SU-DHL-6 (cell line): ENCODE measurements at regions not wholly inside any gene's neighbourhood (a gene's known extent, or its start where the extent isn't known, plus 50 kb on each side); places are given as distances from the start of the nearest gene placed in this dataset.

Source experiments
- H2AFZ ChIP-seq: fragments of 200-600 bp; sonication (generic); 2 replicates; pipeline ENCODE4 v1.6.1; 2014; ENCODE audit warnings: low read depth, mild to moderate bottlenecking, moderate library complexity, mixed read lengths, antibody characterized with exemption, low read length; ENCODE audit not compliant: severe bottlenecking
- H3F3A ChIP-seq: fragments of 200-600 bp; shearing (Covaris generic); 2 replicates; pipeline ENCODE4 v1.6.0; 2016; ENCODE audit warnings: antibody characterized with exemption, mild to moderate bottlenecking; ENCODE audit not compliant: insufficient read depth
- H3K27ac ChIP-seq: fragments of 200-600 bp; sonication (generic); 2 replicates; pipeline ENCODE4 v1.5.1; 2016; ENCODE audit warnings: low read depth, mild to moderate bottlenecking, low read length, moderate library complexity, mixed read lengths
- H3K27me3 ChIP-seq: fragments of 200-600 bp; sonication (generic), shearing (Covaris generic); 2 replicates; pipeline ENCODE4 v1.6.0; 2014; ENCODE audit warnings: mild to moderate bottlenecking, low read length
- H3K36me3 ChIP-seq: fragments of 200-600 bp; sonication (generic); 2 replicates; pipeline ENCODE4 v1.6.1; 2014; ENCODE audit warnings: mild to moderate bottlenecking, low read length, mixed read lengths
- H3K4me2 ChIP-seq: fragments of 300-600, 200-600 bp; shearing (Covaris generic), sonication (generic); 2 replicates; pipeline ENCODE4 v1.6.0; 2014; ENCODE audit warnings: low read length, low read depth, mild to moderate bottlenecking; ENCODE audit not compliant: poor library complexity, severe bottlenecking
- H3K4me3 ChIP-seq: fragments of 200-600 bp; sonication (generic); 2 replicates; pipeline ENCODE4 v1.5.1; 2014; ENCODE audit warnings: antibody characterized with exemption, low read length, mild to moderate bottlenecking, mixed read lengths; ENCODE audit not compliant: insufficient read depth, poor library complexity, severe bottlenecking
- H3K79me2 ChIP-seq: fragments of 200-600 bp; sonication (generic); 2 replicates; pipeline ENCODE4 v1.6.1; 2014; ENCODE audit warnings: mild to moderate bottlenecking, low read length, moderate library complexity; ENCODE audit not compliant: insufficient read depth
- H3K9ac ChIP-seq: fragments of 200-600 bp; sonication (generic); 2 replicates; pipeline ENCODE4 v1.7.0; 2014; ENCODE audit warnings: mild to moderate bottlenecking, low read length
- H3K9me2 ChIP-seq: fragments of 200-600 bp; sonication (generic); replicated peaks from 2 replicates; pipeline ENCODE4 v1.6.1; 2014; ENCODE audit warnings: low read length; ENCODE audit not compliant: insufficient read depth
- H3K9me3 ChIP-seq: fragments of 200-600 bp; sonication (generic); 2 replicates; pipeline ENCODE4 v1.6.1; 2014; ENCODE audit warnings: low read length, mixed read lengths; ENCODE audit not compliant: insufficient read depth
- H4K20me1 ChIP-seq: fragments of 200-600 bp; sonication (generic); 2 replicates; pipeline ENCODE4 v1.6.1; 2014; ENCODE audit warnings: low read depth, mild to moderate bottlenecking, antibody characterized with exemption, low read length, moderate library complexity, mixed read lengths
- CTCF ChIP-seq: fragments of 200-600 bp; sonication (generic); IDR thresholded peaks from one replicate; pipeline ENCODE4 v1.5.1; 2017; ENCODE audit warnings: antibody characterized with exemption, mild to moderate bottlenecking, low read length, moderate library complexity; ENCODE audit not compliant: insufficient read depth, poor library complexity, severe bottlenecking
- EZH2phosphoT487 ChIP-seq: fragments of 200-600 bp; sonication (generic), shearing (Covaris generic); conservative IDR thresholded peaks from 2 replicates; pipeline ENCODE4 v1.6.1; 2018; ENCODE audit warnings: mild to moderate bottlenecking, antibody characterized with exemption, low read length, moderate library complexity, mixed read lengths

GRCh38 chr15:70347321-70348225, 249.9 kb upstream of the TLE3 start:
- no peak overlapping the region for H3K4me3 ChIP-seq
- no peak overlapping the region for H3K9ac ChIP-seq
- no peaks in the 10 kb centered on the region for H3K36me3 ChIP-seq
- H3K27ac ChIP-seq, result no peak overlapping the region
- no peaks in the 10 kb centered on the region for H3K27me3 ChIP-seq
- H2AFZ ChIP-seq, result no peak overlapping the region
- no peaks in the 10 kb centered on the region for H4K20me1 ChIP-seq
- no peaks in the 10 kb centered on the region for H3F3A ChIP-seq
- no peaks in the 10 kb centered on the region for H3K79me2 ChIP-seq
- H3K9me2 ChIP-seq, result no peaks in the 10 kb centered on the region
- TF ChIP-seq EZH2phosphoT487 (no peak), CTCF (no peak)
- no peaks in the 10 kb centered on the region for H3K9me3 ChIP-seq
- no peak overlapping the region for H3K4me2 ChIP-seq

GRCh38 chr15:70345251-70346019, 247.7 kb upstream of the TLE3 start:
- Histone ChIP-seq H3K36me3 (no peaks in the 10 kb centered on the region), H3K4me2 (no peak overlapping the region), H2AFZ (no peak overlapping the region), H3K4me3 (no peak overlapping the region), H3F3A (no peaks in the 10 kb centered on the region), H3K9me3 (no peaks in the 10 kb centered on the region), H4K20me1 (no peaks in the 10 kb centered on the region), H3K27me3 (no peaks in the 10 kb centered on the region), H3K9ac (no peak overlapping the region), H3K27ac (no peak overlapping the region), H3K9me2 (no peaks in the 10 kb centered on the region), H3K79me2 (no peaks in the 10 kb centered on the region)
- TF ChIP-seq CTCF (no peak), EZH2phosphoT487 (no peak)

- H4K20me1 ChIP-seq, result no peaks in the 10 kb centered on the region
- no peaks in the 10 kb centered on the region for H3K36me3 ChIP-seq
- no peak for TF ChIP-seq CTCF
- no peak for TF ChIP-seq EZH2phosphoT487
- H3K9me2 ChIP-seq, result no peaks in the 10 kb centered on the region
- H3K27ac ChIP-seq, result no peak overlapping the region
- no peaks in the 10 kb centered on the region for H3F3A ChIP-seq
- no peaks in the 10 kb centered on the region for H3K79me2 ChIP-seq
- H2AFZ ChIP-seq, result no peak overlapping the region
- H3K27me3 ChIP-seq, result no peaks in the 10 kb centered on the region
- H3K9me3 ChIP-seq, result no peaks in the 10 kb centered on the region
- no peak overlapping the region for H3K9ac ChIP-seq
- no peak overlapping the region for H3K4me3 ChIP-seq
- H3K4me2 ChIP-seq, result no peak overlapping the region
These were observed 246.9 kb upstream of the TLE3 start for GRCh38 chr15:70344666-70345065.
